NCI-H2227 (cell line): ENCODE measurements at regions not wholly inside any gene's neighbourhood (a gene's known extent, or its start where the extent isn't known, plus 50 kb on each side); places are given as distances from the start of the nearest gene placed in this dataset.
"Not testable (repeated sequence)": the region's sequence is repeated elsewhere in the genome, so short reads cannot be mapped to it uniquely, and the experiment has no call there.

Experiments
- DNase-seq: peaks from one replicate; lab custom pipeline; 2025; ENCODE audit not compliant: unreplicated experiment; lab: John Stamatoyannopoulos, UW

- DNase-seq, result no peak
Measured at GRCh38 chr4:55028196-55028595, 97.2 kb downstream of the KDR start.

- DNase-seq, result no peak
Measured at GRCh38 chr4:55027596-55027995, 97.8 kb downstream of the KDR start.

- not testable (repeated sequence) for DNase-seq
Measured at GRCh38 chr4:55025456-55025855, 99.9 kb downstream of the KDR start.

- no peak for DNase-seq
Measured at GRCh38 chr4:55023030-55023429, 102.4 kb downstream of the KDR start.

GRCh38 chr4:55021214-55021613, 104.2 kb downstream of the KDR start:
- DNase-seq, result no peak

GRCh38 chr4:55020131-55020530, 105.3 kb downstream of the KDR start:
- DNase-seq, result no peak

- no peak for DNase-seq
Measured at GRCh38 chr4:55018978-55019377, 106.4 kb downstream of the KDR start.

GRCh38 chr4:55018521-55018920, 106.9 kb downstream of the KDR start:
- DNase-seq, result no peak

GRCh38 chr4:55017406-55017805, 108.0 kb downstream of the KDR start:
- no peak for DNase-seq

GRCh38 chr4:55016131-55016530, 109.3 kb downstream of the KDR start:
- DNase-seq, result no peak

GRCh38 chr4:55014876-55015275, 110.5 kb downstream of the KDR start:
- no peak for DNase-seq

- no peak for DNase-seq
Measured at GRCh38 chr4:55013431-55013955, 111.9 kb downstream of the KDR start.

GRCh38 chr4:55012363-55013230, 112.8 kb downstream of the KDR start:
- no peak for DNase-seq

GRCh38 chr4:55011761-55012160, 113.6 kb downstream of the KDR start:
- DNase-seq, result no peak

- no peak for DNase-seq
Measured at GRCh38 chr4:55010550-55010949, 114.8 kb downstream of the KDR start.

- DNase-seq, result no peak
Measured at GRCh38 chr4:55008166-55009056, 117.0 kb downstream of the KDR start.

- DNase-seq, result no peak
Measured at GRCh38 chr4:55005910-55006309, 119.5 kb downstream of the KDR start.

GRCh38 chr4:55004831-55005230, 120.6 kb downstream of the KDR start:
- DNase-seq, result no peak

GRCh38 chr4:55002431-55002830, 123.0 kb downstream of the KDR start:
- DNase-seq, result no peak

- DNase-seq, result no peak
Measured at GRCh38 chr4:55001538-55001937, 123.9 kb downstream of the KDR start.

GRCh38 chr4:54999003-54999402, 126.4 kb downstream of the KDR start:
- no peak for DNase-seq
